Type B pancreatic cell (in vitro differentiated cells): ENCODE measurements at regions not wholly inside any gene's neighbourhood (a gene's known extent, or its start where the extent isn't known, plus 50 kb on each side); places are given as distances from the start of the nearest gene placed in this dataset.
"Not testable (repeated sequence)": the region's sequence is repeated elsewhere in the genome, so short reads cannot be mapped to it uniquely, and the experiment has no call there.

Experiments used
- DNase-seq: peaks from one replicate; pipeline ENCODE4 v3.0.0; 2021; ENCODE audit warnings: mixed read lengths; ENCODE audit not compliant: unreplicated experiment; ENCODE audit errors: extremely low spot score
- H3K27ac Mint-ChIP-seq: 2 replicates; pipeline ENCODE4 v1.8.0; 2021; ENCODE audit warnings: mild to moderate bottlenecking, mixed read lengths
- H3K27me3 Mint-ChIP-seq: 2 replicates; pipeline ENCODE4 v1.8.0; 2021; ENCODE audit warnings: mixed read lengths
- H3K36me3 Mint-ChIP-seq: 2 replicates; pipeline ENCODE4 v1.8.0; 2021; ENCODE audit warnings: mixed read lengths
- H3K4me1 Mint-ChIP-seq: one replicate; pipeline ENCODE4 v1.8.0; 2021; ENCODE audit warnings: mixed read lengths; ENCODE audit not compliant: unreplicated experiment
- H3K4me3 Mint-ChIP-seq: 2 replicates; pipeline ENCODE4 v1.8.0; 2021; ENCODE audit warnings: mild to moderate bottlenecking, mixed read lengths
- H3K9me3 Mint-ChIP-seq: 2 replicates; pipeline ENCODE4 v1.8.0; 2021; ENCODE audit warnings: mixed read lengths
- TF ChIP-seq, protein P1 (sequence below): fragments of 200-600 bp; sonication (generic); conservative IDR thresholded peaks from 2 replicates; pipeline ENCODE4 v1.5.0; 2021; ENCODE audit warnings: antibody characterized with exemption, mild to moderate bottlenecking

DNA sequence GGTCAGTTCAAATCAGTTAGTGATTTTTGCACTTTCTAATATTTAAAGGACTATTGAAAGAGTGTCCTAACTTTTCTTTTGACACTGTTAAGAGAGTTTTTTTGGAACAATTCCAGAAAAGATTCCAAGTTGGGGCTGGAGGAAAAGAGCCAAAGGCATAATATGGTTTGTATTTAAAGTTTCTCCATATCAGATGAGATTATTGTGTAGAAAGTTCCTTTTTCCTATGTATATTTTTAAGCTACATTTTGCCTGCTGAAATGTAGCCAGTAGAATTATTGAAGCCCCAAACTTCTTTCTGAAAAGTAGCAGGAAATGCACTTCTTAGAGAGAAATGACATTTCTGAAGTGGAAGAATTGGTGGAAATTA is 136.5 kb upstream of the TSC22D2 start:
- no peaks in the 10 kb centered on the region for H3K36me3 Mint-ChIP-seq
- TF ChIP-seq, protein P1, sequence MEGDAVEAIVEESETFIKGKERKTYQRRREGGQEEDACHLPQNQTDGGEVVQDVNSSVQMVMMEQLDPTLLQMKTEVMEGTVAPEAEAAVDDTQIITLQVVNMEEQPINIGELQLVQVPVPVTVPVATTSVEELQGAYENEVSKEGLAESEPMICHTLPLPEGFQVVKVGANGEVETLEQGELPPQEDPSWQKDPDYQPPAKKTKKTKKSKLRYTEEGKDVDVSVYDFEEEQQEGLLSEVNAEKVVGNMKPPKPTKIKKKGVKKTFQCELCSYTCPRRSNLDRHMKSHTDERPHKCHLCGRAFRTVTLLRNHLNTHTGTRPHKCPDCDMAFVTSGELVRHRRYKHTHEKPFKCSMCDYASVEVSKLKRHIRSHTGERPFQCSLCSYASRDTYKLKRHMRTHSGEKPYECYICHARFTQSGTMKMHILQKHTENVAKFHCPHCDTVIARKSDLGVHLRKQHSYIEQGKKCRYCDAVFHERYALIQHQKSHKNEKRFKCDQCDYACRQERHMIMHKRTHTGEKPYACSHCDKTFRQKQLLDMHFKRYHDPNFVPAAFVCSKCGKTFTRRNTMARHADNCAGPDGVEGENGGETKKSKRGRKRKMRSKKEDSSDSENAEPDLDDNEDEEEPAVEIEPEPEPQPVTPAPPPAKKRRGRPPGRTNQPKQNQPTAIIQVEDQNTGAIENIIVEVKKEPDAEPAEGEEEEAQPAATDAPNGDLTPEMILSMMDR: no peak
- peaks cover 33% of the 10 kb centered on the region for H3K4me1 Mint-ChIP-seq
- no peaks in the 10 kb centered on the region for H3K27me3 Mint-ChIP-seq
- no peak for DNase-seq
- H3K4me3 Mint-ChIP-seq: no peak overlapping the region
- H3K27ac Mint-ChIP-seq: no peak overlapping the region
- peaks cover 13% of the 10 kb centered on the region for H3K9me3 Mint-ChIP-seq

DNA sequence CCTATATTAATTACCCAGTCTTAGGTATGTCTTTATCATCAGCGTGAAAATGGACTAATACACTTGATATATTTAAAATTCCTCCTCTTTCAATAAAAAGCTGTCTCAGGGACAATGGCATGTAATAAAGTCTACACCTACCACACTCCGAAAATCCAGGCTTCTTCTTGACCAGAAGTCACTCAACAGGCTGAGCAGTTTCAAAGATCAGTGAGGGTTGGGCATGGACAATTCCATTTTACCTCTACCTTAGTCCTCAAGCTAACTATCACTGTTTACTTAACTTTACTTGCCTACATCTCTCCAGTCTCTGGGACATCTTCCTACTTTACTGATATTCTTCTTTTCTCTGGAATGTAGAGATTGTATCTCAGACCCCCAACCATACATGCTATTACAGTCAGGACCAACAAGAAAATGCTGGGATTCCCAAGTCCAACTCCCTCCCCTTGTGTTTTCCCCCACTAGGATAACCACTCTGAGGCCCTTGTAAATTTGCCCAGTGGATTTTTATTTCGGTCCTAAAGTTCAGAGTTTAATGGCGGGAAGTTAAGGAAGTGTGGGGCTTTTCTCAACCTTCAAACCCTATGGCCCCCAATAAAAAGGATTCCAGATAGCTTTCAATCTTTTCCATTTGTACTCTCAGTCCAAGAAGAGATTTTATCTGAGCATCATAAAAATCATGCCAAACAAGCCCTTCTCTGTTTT is 137.1 kb upstream of the TSC22D2 start:
- no peaks in the 10 kb centered on the region for H3K27me3 Mint-ChIP-seq
- H3K4me3 Mint-ChIP-seq: peak overlapping the region; percentile 3
- peak overlapping the region; percentile 22 for H3K27ac Mint-ChIP-seq
- TF ChIP-seq, protein P1: no peak
- no peaks in the 10 kb centered on the region for H3K36me3 Mint-ChIP-seq
- no peak for DNase-seq
- H3K4me1 Mint-ChIP-seq: peaks cover 33% of the 10 kb centered on the region
- H3K9me3 Mint-ChIP-seq: peaks cover 13% of the 10 kb centered on the region

- Mint-ChIP-seq H3K4me1 (peaks cover 28% of the 10 kb centered on the region), H3K4me3 (peak overlapping the region; percentile 3), H3K9me3 (peaks cover 13% of the 10 kb centered on the region)
- not testable (repeated sequence) for H3K27me3 Mint-ChIP-seq, DNase-seq, H3K27ac Mint-ChIP-seq, H3K36me3 Mint-ChIP-seq
These were observed 137.7 kb upstream of the TSC22D2 start for GRCh38 chr3:150270444-150270843.

DNA sequence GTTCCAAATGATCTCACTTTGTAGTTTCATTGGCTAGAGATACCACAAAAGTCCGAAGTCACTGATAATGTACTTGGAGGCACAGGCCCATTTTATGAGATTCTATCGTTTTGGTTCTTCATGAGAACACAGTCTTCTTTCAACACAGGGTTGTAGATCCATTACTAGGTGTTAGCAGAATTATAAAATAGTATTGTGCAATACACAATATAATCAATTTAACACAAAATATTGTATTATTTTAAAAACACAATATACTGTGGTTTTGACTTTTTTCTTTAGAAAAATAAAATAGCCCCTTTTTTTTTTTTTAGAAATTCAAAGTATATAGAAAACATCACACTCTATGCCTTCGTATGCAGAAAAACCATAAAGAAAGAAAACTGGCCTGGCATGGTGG is 138.6 kb upstream of the TSC22D2 start:
- no peaks in the 10 kb centered on the region for H3K36me3 Mint-ChIP-seq
- peaks cover 30% of the 10 kb centered on the region for H3K4me1 Mint-ChIP-seq
- H3K4me3 Mint-ChIP-seq: no peak overlapping the region
- H3K27me3 Mint-ChIP-seq: no peaks in the 10 kb centered on the region
- no peak for DNase-seq
- H3K27ac Mint-ChIP-seq: no peak overlapping the region
- TF ChIP-seq, protein P1: no peak
- peaks cover 13% of the 10 kb centered on the region for H3K9me3 Mint-ChIP-seq

GRCh38 chr3:150268426-150269391 is 139.4 kb upstream of the TSC22D2 start:
- H3K27ac Mint-ChIP-seq: peak overlapping the region; percentile 22
- H3K4me3 Mint-ChIP-seq: no peak overlapping the region
- TF ChIP-seq, protein P1: no peak
- H3K9me3 Mint-ChIP-seq: peaks cover 13% of the 10 kb centered on the region
- DNase-seq: no peak
- no peaks in the 10 kb centered on the region for H3K36me3 Mint-ChIP-seq
- no peaks in the 10 kb centered on the region for H3K27me3 Mint-ChIP-seq
- H3K4me1 Mint-ChIP-seq: peaks cover 35% of the 10 kb centered on the region

DNA sequence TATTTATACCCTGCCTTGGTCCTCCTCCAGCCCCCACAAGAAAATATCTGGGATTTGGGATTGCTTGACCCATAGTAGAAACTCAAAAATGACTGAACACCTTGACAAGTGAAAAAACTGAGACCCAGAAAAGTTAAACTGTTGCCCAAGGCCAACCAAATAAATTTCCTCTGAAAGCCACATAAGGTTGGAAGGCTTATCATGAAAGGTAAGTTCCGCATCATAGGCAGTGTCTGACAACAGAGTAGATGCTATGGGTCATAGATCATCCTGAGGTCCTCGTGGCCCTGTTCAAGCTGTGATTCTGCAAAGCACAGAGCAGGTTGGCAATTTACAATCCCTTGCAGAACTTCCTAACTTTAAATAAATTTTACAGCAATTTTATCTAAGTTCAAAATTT is 140.8 kb upstream of the TSC22D2 start:
- Mint-ChIP-seq H3K4me3 (no peak overlapping the region), H3K9me3 (peaks cover 13% of the 10 kb centered on the region), H3K27ac (no peak overlapping the region), H3K36me3 (no peaks in the 10 kb centered on the region), H3K27me3 (no peaks in the 10 kb centered on the region), H3K4me1 (peaks cover 25% of the 10 kb centered on the region)
- DNase-seq: no peak
- TF ChIP-seq, protein P1: no peak
